Central memory CD4-positive, alpha-beta T cell (primary cell): ENCODE measurements at regions not wholly inside any gene's neighbourhood (a gene's known extent, or its start where the extent isn't known, plus 50 kb on each side); places are given as distances from the start of the nearest gene placed in this dataset.
"Not testable (repeated sequence)": the region's sequence is repeated elsewhere in the genome, so short reads cannot be mapped to it uniquely, and the experiment has no call there.

Experiments used
- DNase-seq: peaks from one replicate; pipeline ENCODE4 v3.0.0; 2022

DNA sequence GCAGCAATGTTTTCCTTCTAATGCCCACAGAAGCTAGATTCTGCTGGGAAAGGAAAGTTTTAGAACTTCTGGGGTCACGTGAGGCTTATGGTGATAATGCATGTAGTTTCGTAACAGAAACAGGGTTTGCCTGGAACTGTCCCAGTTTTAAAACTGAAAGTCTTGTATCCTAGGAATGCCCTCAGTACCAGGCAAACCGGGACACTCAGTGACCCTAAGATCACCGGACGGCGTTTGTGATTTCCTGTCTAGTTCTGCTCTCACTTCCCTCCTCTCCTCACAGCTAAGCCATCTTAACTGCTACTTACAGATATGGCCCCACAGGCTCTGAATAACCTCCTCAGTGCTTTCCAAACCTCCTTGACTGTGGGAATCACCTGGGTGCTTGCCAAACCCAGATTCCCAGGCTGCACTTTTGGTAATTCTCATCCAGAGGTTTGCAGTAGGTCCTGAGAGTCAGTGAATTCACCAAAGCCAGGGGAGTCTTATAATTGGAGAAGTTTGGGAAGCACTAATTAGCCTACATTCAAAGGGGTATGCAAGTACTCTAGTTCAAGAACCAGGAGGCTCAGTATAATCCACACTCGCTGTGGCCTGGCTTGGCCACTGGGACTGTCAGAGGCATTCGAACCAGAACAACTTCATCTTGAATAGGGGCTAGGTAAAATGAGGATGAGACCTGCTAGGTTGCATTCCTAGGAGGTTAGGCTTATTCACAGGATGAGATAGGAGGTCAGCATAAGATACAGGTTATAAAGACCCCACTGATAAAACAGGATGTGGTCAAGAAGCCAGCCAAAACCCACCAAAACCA is 231.6 kb upstream of the MYLIP start:
- no peak for DNase-seq

DNA sequence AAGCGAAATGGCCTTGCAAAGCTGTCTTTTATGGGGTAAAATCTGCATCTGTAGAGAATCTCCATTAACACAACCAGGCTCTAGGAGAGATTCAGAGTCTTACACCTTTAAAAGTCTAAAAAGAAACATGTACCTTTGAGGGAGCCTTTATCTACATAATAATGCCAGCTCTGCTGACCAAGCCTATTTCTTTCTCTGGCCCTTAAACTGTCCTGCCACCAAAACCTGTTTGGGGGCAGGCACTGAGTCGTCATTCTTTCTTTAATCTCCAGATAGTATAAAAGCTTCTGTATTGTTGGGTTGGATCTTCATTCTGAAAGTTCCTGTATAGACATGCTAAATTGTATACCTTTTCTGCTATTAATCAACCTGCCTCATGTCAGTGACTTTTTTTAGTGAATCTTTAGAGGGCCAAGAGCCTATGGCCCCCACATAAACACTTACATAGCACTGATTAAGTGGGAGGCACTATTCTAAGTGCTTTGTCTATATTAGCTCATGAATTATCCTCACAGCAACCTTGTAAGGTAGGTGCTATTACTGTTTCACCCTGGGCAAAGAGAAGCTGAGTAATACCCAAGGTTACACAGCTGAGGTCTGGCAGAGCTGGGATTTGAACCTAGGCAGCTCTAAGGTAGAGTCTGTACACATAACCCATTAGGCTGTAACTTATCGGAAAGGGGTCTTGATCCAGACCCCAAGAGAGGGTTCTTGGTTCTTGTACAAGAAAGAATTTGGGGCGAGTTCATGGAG is 232.3 kb upstream of the DTNBP1 start:
- no peak for DNase-seq

DNA sequence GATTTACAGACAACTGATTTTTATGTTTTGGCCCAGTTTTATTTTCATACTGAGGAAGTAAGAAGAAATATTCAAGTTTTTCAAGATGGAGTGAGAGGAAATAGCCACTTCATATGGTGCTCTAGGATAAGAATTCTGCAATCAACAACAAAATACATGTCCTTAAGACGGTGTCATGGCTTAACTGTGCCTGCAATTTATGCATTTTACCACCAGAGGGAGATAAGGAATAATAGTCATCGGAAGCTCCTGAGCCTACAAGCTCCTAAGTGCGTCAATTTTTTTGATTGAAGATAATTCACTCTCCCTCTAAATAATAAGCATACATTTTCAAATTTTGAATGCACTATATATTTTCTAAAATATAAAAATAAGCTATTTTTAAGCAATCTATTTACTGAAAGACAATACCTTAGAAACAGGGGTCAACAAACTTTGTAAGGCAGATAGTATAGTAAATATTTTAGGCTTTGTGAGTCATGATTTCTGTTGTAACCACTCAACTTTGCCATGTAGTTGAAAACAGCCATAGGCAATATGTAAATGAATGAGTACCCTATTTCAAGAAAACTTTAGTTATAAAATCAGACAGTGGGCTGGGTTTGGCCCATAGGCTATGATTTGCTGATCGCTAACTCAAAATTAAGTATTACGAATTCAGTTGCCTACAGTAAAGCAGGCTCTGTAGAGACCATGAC is 230.9 kb upstream of the DTNBP1 start:
- no peak for DNase-seq

DNA sequence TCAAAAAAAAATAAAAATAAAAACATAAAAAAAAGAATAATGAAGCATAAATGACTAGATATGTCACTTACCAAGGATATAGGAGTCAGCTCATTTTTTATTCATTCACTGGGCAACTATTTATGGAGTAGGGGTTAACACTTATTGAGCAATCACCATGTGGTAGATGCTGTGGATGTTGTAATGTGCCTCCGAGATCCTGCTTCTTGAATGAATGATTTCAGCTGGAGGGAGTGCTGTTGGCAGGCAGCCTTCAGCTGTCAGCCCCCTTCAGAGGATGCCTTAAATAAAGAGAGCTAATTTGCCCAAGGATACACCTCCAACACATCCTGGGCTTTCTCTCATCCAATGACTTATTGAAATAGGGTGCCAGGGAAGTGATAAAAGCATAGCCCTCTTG is 229.5 kb upstream of the DTNBP1 start:
- DNase-seq, result no peak

DNA sequence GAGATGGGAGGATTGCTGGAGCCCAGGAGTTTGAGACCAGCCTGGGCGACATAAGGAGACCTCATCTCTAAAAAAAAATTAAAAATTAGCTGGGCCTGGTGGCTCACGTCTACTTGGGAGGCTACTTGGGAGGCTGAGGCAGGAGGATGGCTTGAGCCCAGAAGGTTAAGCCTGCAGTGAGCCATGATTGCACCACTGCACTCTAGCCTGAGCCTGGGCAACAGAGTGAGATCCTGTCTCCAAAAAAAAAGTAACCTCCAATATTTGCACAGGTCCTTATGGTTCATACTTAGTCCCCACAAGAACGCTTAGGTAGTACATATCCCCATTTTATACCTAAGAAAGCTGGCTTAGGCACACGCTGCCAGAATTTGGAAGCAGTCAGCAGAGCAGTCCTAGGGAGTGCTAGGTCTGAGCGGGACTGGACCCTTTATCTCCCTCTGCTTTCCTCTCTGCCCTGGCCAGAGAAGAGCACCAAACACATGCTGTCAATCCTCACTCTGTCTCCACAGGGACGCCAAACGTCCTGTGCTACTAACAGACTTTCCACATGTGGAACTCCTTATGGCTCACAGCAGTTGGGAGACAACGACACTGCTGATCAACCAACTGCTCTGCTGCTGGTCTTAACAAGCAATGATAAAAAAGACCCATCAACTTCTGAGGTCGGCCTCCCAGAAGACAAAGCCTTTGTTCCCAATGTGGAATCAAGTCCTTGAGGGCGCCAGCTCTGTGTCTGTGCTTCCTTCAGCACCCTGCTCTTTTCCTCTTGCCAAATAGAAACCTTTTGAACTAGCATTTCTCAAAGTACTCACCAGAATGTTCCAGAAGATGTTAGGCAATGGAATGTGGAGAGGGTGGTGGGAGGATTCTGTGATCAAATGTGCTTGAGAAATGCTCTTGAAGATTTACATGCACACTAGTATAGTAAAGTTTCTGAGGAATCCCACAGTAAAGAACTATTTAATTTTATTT is 226.3 kb upstream of the DTNBP1 start:
- DNase-seq, result no peak

DNA sequence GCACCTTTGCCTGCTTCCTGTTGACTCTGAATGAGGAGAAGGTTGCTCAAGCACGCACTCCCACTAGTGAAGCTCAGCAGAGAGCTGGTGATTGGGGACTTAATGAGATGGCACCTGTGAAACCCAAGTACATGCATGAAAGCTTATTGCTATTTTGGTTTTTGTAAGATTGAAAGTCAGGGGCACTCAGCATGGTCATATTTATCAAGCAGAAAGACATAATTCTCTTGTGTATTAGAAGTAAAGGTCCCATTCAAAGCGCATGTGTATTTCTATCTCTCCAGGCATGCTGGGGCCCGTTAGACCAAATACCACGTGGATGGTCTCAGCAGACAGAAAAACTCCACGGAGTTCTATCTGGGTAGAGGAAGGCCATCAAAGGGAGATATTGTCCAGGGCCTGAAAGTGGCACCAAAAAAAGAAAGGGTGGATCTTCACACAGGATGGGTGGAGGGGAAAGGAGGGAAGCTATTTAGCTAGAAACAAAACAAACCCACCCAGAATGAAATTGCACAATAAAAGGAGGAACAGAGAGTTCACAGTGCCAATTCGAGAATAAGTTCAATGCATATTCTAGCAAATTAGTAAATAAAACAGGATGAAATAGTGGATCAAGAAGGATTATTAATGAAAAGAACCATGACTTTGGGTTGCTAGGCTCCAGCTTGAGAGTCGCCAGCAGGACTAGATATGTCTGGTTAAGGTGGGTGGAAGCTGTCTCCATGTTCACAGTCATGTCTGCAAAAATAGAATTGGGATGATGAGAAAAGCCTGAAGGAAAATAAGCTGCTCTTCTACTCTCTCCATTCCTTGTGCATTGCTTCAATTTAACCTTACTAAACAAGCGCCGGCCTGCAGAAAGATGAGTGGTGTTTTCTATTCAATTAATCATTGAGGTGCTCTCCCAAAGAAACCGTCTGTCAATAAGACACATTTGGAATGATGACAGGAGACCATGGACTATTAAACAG is 224.9 kb upstream of the DTNBP1 start:
- DNase-seq, result no peak

DNA sequence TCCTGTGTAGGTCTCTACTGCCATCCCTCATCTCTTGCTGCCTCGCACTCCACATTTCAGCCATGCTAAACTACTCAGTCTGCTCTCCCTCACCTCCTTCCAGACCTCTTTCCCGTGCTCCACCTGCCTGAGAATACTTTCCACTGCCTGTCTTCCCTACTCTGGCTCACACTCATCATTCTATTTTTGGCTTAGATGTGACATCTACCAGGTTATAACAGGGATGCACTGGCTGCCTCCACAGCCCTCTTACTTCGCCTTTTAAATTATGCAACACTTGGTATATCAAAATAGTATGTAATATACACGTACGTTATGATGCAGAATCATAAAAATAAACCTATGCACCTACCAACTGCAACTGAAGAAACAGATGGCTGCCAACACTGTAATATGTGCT is 222.8 kb upstream of the DTNBP1 start:
- DNase-seq, result no peak

DNA sequence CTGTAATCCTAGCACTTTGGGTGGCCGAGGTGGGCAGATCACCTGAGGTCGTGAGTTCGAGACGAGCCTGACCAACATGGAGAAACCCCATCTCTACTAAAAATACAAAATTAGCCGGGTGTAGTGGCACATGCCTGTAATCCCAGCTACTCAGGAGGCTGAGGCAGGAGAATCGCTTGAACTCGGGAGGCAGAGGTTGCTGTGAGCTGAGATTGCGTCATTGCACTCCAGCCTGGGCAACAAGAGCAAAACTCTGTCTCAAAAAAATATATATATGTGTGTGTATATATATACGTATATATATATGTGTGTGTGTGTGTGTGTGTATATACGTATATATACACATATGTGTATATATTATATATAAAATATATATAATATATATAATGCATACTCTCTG is 220.8 kb upstream of the DTNBP1 start:
- DNase-seq, result not testable (repeated sequence)

DNA sequence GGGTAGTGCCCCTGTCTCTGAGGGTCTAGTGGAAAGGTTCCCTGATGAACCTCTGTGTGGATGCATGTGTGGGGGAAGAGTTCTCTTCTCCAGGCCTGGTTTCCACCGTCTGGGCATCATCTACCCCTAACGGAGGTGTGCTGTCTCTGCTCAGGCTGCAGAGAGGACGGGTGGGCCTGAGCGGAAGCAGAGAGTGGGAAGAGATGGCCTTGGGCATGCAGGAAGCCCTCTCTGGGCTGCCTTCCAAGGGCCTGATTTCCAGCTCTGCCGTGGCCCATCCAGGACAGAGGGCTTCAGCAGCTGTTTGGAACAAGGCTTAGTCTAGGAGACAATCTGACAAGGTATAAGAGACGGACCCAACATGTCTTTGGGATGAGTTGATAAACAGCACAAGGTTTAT is 220.1 kb upstream of the DTNBP1 start:
- no peak for DNase-seq

DNA sequence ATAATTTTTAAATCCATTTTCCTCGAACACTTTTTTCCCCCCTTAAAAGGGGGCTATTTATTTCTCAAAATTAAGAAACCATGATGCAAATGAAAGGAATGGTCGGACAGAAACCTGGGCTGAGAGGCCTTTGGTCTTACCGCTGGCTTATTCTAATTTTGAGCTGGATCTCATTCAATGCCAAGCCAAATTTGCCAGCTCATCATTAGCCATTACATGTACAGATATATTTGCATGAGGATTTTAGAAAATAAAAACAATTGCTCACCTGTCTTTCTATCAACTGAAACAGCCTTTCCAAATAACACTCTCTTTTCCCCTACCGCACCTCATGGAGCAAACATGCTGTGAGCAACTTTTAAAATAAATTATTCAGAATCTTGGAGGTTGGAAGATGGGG is 219.5 kb upstream of the DTNBP1 start:
- DNase-seq, result no peak

DNA sequence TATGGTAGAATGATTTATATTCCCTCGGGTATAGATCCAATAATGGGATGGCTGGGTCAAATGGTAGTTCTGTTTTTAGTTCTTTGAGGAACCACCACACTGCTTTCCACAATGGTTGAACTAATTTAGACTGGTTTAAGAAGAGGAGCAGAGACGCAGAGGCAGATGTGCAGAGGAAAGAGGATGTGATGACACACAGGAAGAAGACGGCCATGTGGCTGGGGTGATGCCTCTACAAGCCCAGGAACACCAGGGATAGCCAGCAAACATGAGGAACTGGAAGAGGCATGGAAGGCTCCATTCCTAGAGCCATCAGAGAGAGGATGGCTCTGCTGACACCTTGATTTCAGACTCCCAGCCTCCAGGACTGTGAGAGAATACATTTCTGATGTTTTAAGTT is 218.3 kb upstream of the DTNBP1 start:
- no peak for DNase-seq

DNA sequence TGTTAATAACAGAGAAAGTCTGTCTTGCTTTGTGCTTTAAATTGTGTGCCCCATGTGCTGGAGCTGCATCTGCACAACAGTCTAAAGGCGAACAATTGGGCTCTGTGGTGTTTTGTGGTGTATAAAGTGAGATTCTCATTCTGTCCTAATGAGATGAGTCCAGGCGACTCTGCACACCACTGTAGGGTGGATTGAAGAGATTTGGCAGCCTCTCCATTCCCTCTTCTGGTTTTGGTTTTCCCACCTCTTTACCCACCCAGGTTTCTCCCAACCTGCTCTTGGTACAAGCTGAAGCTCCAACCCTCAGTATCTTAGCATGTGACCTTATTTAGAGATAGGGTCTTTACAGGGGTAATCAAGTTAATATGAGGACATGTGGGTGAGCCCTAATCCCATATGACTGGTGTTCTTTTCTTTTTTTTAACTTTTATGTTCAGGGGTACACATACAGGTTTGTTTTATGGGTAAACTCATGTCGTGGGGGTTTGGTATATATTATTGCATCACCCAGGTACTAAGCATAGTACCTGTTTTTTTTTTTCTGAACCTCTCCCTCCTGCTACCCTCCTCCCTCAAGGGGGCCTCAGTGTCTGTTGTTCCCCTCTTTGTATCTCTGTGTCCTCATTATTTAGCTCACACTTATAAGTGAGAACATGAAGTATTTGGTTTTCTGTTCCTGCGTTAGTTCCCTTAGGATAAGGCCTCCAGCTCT is 217.6 kb upstream of the DTNBP1 start:
- DNase-seq, result no peak

DNA sequence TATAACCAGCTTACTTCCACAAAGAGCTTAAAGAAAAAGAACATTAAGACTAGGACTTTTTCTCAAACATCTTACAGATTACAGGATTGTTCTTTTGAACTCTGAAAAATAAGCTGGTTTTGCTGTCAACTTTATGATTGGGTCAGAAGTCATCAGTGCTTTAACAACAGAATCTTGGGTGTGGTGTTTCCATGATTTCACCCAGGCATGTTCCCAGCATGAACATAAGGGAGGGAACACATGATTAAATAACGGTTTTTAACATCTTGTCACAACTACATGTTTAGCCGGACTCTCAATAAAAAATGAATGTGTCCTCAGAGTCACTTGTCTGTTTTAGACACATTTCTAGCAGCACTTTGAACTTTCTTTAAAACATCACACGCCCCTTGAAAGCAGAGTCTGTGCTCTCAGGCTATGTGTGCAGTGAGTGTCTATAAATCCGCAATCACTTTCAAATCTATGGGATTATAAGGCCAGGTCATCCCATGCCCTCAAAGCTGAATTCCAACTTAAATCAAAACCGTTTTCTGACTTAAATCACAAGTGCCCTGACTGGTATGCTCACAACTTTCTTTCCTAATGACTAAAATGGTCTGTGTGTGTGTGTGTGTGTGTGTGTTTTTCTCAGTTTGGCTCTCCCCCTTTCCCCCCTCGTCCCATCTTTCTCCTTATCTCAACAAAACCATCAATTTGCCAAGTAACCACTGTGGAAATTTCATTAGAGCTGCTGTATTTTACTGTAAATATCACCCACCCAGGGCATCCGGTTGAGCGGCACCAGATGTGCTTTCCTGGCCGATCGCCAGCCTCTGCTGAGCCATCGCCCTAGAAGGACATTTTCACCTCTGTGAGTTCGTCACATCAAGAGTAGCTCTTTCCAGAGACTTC is 216.8 kb upstream of the DTNBP1 start:
- peak; percentile 13 for DNase-seq

DNA sequence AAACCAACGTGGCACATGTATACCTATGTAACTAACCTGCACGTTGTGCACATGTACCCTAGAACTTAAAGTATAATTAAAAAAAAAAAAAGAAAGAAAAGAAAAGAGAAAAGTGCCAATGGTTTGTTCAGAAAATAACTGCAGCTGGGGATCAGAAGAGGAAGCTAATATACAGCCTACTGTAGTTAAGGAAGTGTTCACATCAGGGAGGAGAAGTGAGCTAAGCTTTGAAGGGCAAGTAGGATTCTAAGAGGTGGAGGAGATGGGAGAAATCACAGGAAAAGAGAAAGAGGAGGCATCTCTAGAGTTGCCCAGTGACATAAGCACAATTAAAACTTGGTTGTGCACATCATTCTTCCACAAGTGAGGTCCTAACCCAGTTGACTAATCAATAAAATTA is 214.4 kb upstream of the DTNBP1 start:
- no peak for DNase-seq

DNA sequence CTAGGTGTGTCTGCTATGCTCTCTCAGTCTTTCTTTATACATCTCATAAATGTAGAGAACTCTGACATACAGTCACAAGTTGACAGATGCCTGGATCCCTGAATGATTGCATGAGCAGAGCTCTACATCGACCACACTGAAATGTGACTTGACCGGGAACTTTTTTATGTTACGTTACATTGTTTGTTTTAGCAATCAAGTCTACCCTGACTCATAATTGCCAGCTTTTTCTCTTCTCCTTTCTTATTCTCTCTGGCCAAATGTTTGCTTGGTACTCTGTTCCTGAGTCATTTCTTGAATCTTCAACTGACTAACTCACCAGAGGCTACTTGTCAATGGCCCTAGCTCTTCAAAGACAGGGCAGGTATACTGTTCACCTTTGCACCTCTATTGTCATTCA is 213.6 kb upstream of the DTNBP1 start:
- no peak for DNase-seq

DNA sequence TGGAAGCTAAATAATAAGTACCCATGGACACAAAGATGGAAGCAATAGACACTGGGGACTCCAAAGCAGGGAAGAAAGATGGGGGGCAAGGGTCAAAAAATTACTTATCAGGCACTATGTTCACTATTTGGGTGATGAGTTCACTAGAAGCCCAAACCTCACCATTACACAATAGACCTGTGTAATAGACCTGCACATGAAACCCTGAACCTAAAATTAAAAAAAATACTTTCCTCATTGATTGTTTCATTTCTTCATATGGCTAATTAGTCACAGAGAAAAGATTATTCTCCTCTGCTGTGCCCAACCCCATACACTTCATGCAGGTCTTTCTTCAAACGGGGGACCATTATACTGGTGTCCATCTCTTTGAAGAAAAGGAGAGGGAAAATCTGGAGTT is 213.0 kb upstream of the DTNBP1 start:
- DNase-seq, result no peak

DNA sequence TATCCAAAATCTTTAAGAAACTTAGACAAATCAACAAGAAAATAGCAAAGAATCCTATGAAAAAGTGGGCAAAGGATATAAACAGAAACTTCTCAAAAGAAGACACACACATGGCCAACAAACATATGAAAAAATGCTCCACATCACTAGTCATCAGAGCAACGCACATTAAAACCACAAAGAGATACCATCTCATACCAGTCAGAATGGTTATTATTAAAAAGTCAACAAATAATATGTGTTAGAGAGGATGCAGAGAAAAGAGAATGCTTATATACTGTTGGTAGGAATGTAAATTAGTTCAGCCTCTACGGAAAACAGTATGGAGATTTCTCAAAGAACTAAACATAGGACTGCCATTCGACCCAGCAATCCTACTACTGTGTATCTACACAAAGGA is 212.0 kb upstream of the DTNBP1 start:
- DNase-seq, result no peak

DNA sequence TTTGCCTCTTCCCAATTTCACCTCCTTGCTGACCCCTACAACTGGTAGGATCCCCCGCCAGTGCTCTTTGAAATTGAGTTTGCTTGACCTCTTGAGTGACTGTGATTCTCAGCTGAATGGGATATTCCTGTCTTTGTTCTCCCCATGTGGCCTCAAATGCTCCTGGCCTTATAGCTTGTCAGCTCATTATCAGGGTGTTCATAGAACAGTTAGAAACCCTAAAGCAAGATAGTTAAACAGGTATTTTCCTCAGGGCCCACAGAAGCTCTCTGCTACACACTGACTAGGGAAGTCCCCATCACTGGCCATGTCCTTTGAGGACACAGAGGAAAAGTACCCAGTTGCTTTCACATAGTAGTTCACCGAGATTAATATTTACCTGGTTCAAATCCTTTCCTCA is 211.5 kb upstream of the DTNBP1 start:
- DNase-seq, result no peak

DNA sequence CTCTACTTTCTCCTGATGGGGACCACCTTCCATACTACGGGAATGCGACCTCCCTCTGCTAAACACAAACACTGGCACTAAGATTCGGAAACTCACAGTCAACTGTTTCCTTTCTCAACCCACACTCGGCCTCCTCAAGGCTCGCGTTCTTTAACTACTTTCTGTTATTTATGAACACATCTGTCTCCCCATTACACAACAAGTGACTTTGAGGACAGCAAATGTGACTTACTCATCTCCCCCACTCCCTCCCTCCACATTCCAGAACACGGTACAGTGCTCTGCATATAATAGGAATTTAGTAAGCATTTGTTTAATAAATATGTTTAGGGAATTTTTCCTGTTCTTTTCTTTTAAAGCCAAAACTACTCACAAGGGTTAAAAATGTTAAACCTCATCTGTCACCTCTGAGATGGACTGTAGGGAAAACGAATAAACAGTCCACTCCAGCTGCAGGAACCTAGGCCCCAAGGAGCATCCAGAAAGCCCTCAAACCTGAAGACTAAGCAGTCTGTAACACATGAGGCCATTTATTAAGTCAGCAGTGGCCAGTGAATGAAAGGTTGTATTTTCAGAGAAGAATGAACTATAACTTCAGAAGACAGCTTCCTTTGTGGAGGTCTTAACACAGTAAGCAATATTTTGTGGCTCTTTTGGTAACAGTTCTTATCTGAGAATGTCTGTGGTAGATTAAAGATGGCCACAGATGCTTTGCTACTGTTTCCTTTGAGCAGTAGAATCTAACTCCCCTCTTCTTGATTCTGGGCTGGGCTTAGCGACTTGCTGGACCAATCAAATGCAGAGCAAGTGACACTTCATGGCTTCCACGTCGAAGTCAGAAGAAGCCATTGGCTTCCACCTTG is 209.6 kb upstream of the DTNBP1 start:
- no peak for DNase-seq
